Activated CD8-positive, alpha-beta memory T cell treated with anti-CD3 and anti-CD28 coated beads, Interleukin-2, amount 10 ng/mL, durations not matched to agents 7 days and 5 days (primary cell): ENCODE measurements at regions not wholly inside any gene's neighbourhood (a gene's known extent, or its start where the extent isn't known, plus 50 kb on each side); places are given as distances from the start of the nearest gene placed in this dataset.

Source experiments
- ATAC-seq: fragments of 150-1000 bp; cut with Tn5 transposase; one replicate; pipeline ENCODE4 v1.10.0; 2021; ENCODE audit warnings: moderate library complexity
- CTCF ChIA-PET: fragments of 350-600 bp; sonication (Branson Sonifier 250); formaldehyde crosslinking; loops from one replicate; lab custom pipeline; 2021; ENCODE audit warnings: antibody characterized with exemption; lab: Charles Lee
- DNase-seq: peaks from one replicate; pipeline ENCODE4 v3.0.0-alpha.2; 2020
- H3K27ac Mint-ChIP-seq: one replicate; pipeline ENCODE4 v1.8.0; 2021; ENCODE audit warnings: mild to moderate bottlenecking, mixed read lengths
- H3K27me3 Mint-ChIP-seq: one replicate; pipeline ENCODE4 v1.8.0; 2021; ENCODE audit warnings: mixed read lengths
- H3K36me3 Mint-ChIP-seq: one replicate; pipeline ENCODE4 v1.8.0; 2021; ENCODE audit warnings: mild to moderate bottlenecking, mixed read lengths
- H3K4me1 Mint-ChIP-seq: one replicate; pipeline ENCODE4 v1.8.0; 2021; ENCODE audit warnings: mixed read lengths
- H3K4me3 Mint-ChIP-seq: one replicate; pipeline ENCODE4 v1.8.0; 2021; ENCODE audit warnings: mild to moderate bottlenecking, moderate library complexity, mixed read lengths
- H3K9me3 Mint-ChIP-seq: one replicate; pipeline ENCODE4 v1.8.0; 2022; ENCODE audit warnings: low read depth, mixed read lengths

GRCh38 chr18:78399992-78400503, 579.6 kb upstream of the SALL3 start:
- Mint-ChIP-seq H3K36me3 (no peaks in the 10 kb centered on the region), H3K27ac (no peak overlapping the region), H3K4me1 (no peaks in the 10 kb centered on the region), H3K9me3 (no peaks in the 10 kb centered on the region), H3K4me3 (no peak overlapping the region), H3K27me3 (no peaks in the 10 kb centered on the region)
- DNase-seq (no peak), ATAC-seq (no peak)
- CTCF ChIA-PET: no interaction called here

- Mint-ChIP-seq H3K4me1 (peaks cover 5% of the 10 kb centered on the region), H3K4me3 (no peak overlapping the region), H3K36me3 (no peaks in the 10 kb centered on the region), H3K9me3 (no peaks in the 10 kb centered on the region), H3K27ac (no peak overlapping the region), H3K27me3 (peaks cover 4% of the 10 kb centered on the region)
- ATAC-seq: no peak
- CTCF ChIA-PET: no interaction called here
- DNase-seq: no peak
Observed at GRCh38 chr18:78402440-78402839, 577.2 kb upstream of the SALL3 start.

GRCh38 chr18:78402966-78403365, 576.7 kb upstream of the SALL3 start:
- ATAC-seq (no peak), DNase-seq (no peak)
- H3K9me3 Mint-ChIP-seq: no peaks in the 10 kb centered on the region
- H3K27ac Mint-ChIP-seq: no peak overlapping the region
- H3K27me3 Mint-ChIP-seq: peaks cover 4% of the 10 kb centered on the region
- H3K4me1 Mint-ChIP-seq: peaks cover 5% of the 10 kb centered on the region
- CTCF ChIA-PET: no interaction called here
- H3K36me3 Mint-ChIP-seq: no peaks in the 10 kb centered on the region
- H3K4me3 Mint-ChIP-seq: no peak overlapping the region

- Mint-ChIP-seq H3K9me3 (no peaks in the 10 kb centered on the region), H3K36me3 (no peaks in the 10 kb centered on the region), H3K27me3 (peaks cover 7% of the 10 kb centered on the region), H3K4me1 (peaks cover 5% of the 10 kb centered on the region), H3K4me3 (no peak overlapping the region), H3K27ac (no peak overlapping the region)
- CTCF ChIA-PET: no interaction called here
- ATAC-seq (no peak), DNase-seq (no peak)
Observed at GRCh38 chr18:78403371-78403770, 576.2 kb upstream of the SALL3 start.

DNA sequence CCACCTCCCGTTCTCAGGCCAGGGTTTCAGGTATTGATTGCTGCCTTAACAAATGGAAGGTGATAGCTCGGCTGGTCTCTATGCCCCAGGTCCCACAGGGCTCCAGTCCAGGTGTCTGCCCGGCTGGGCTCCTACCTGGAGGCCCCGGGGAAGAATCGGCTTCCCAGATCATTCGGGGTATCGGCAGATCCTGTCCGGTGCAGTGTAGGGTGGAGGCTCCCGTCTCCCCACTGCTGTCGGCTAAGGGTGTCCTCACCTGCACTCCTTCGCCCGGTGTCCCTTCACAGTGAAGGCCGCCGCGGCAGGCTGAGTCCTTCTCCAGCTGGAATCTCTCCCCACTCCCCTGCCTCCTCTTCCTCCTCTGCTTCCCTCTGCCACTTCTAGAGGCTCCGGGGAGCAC, 573.9 kb upstream of the SALL3 start:
- no peaks in the 10 kb centered on the region for H3K9me3 Mint-ChIP-seq
- peaks cover 10% of the 10 kb centered on the region for H3K27me3 Mint-ChIP-seq
- H3K27ac Mint-ChIP-seq: no peak overlapping the region
- ATAC-seq (no peak), DNase-seq (no peak)
- H3K36me3 Mint-ChIP-seq: no peaks in the 10 kb centered on the region
- CTCF ChIA-PET: no interaction called here
- H3K4me1 Mint-ChIP-seq: peaks cover 5% of the 10 kb centered on the region
- no peak overlapping the region for H3K4me3 Mint-ChIP-seq

DNA sequence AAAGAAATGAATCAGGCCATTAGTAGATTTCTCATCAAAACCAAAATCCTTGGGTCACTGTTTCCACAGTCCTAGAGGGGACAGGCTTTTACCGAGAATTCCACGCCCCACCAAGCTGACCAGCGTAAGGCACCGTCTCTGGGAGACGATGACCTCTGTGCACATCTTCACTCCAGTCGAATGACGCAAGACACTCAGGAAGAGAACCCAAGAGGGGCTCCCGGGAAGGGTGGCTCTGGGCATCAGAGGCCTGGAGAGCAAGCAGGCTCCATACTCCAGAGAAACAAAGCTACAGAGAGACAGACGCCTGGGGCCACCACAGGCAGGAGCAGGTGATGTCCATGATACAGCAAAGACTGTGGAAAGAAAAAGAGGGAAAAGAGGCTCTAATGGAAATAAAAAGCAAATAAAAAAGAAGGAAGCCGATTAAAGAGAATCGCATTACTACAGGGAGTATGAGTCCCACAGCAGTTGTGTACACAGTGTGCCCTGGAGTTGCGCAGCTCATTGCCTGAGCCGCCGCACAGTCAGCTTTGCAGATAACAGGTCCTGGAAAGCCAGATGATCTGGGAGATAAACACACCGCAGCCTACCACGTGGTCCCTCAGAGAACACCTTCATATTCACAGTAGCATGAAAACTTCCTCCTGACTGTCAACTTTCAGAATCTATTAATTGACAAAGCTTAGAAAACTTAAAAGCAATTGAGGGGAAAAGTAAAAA, 572.7 kb upstream of the SALL3 start:
- Mint-ChIP-seq H3K36me3 (no peaks in the 10 kb centered on the region), H3K27ac (no peak overlapping the region), H3K9me3 (no peaks in the 10 kb centered on the region), H3K27me3 (peaks cover 10% of the 10 kb centered on the region), H3K4me1 (peaks cover 5% of the 10 kb centered on the region), H3K4me3 (no peak overlapping the region)
- ATAC-seq: no peak
- DNase-seq: no peak
- CTCF ChIA-PET: no interaction called here

- peaks cover 10% of the 10 kb centered on the region for H3K27me3 Mint-ChIP-seq
- H3K36me3 Mint-ChIP-seq: no peaks in the 10 kb centered on the region
- ATAC-seq (no peak), DNase-seq (no peak)
- no peaks in the 10 kb centered on the region for H3K9me3 Mint-ChIP-seq
- H3K4me3 Mint-ChIP-seq: no peak overlapping the region
- peaks cover 5% of the 10 kb centered on the region for H3K4me1 Mint-ChIP-seq
- no peak overlapping the region for H3K27ac Mint-ChIP-seq
- CTCF ChIA-PET: no interaction called here
Observed at GRCh38 chr18:78407466-78407844, 572.2 kb upstream of the SALL3 start.

GRCh38 chr18:78408623-78409022, 571.0 kb upstream of the SALL3 start:
- H3K36me3 Mint-ChIP-seq: no peaks in the 10 kb centered on the region
- no peak overlapping the region for H3K27ac Mint-ChIP-seq
- CTCF ChIA-PET: no interaction called here
- no peak overlapping the region for H3K4me3 Mint-ChIP-seq
- peaks cover 5% of the 10 kb centered on the region for H3K4me1 Mint-ChIP-seq
- peaks cover 10% of the 10 kb centered on the region for H3K27me3 Mint-ChIP-seq
- ATAC-seq (no peak), DNase-seq (no peak)
- no peaks in the 10 kb centered on the region for H3K9me3 Mint-ChIP-seq

GRCh38 chr18:78410094-78410786, 569.4 kb upstream of the SALL3 start:
- DNase-seq (no peak), ATAC-seq (no peak)

GRCh38 chr18:78411539-78411938, 568.1 kb upstream of the SALL3 start:
- CTCF ChIA-PET: no interaction called here
- ATAC-seq: no peak
- no peak for DNase-seq

More at GRCh38 chr18:78410094-78410786, 569.4 kb upstream of the SALL3 start:
- peaks cover 5% of the 10 kb centered on the region for H3K4me1 Mint-ChIP-seq
- CTCF ChIA-PET: no interaction called here
- H3K27ac Mint-ChIP-seq: no peak overlapping the region
- H3K4me3 Mint-ChIP-seq: no peak overlapping the region
- H3K9me3 Mint-ChIP-seq: peaks cover 2% of the 10 kb centered on the region
- H3K36me3 Mint-ChIP-seq: no peaks in the 10 kb centered on the region
- H3K27me3 Mint-ChIP-seq: peaks cover 10% of the 10 kb centered on the region

GRCh38 chr18:78414302-78414701, 565.3 kb upstream of the SALL3 start:
- ATAC-seq (no peak), DNase-seq (no peak)
- no peak overlapping the region for H3K27ac Mint-ChIP-seq
- H3K4me1 Mint-ChIP-seq: no peaks in the 10 kb centered on the region
- no peaks in the 10 kb centered on the region for H3K36me3 Mint-ChIP-seq
- H3K27me3 Mint-ChIP-seq: no peaks in the 10 kb centered on the region
- H3K4me3 Mint-ChIP-seq: no peak overlapping the region
- CTCF ChIA-PET: no interaction called here
- peaks cover 2% of the 10 kb centered on the region for H3K9me3 Mint-ChIP-seq

More at GRCh38 chr18:78411539-78411938, 568.1 kb upstream of the SALL3 start:
- Mint-ChIP-seq H3K4me1 (peaks cover 5% of the 10 kb centered on the region), H3K27me3 (peaks cover 10% of the 10 kb centered on the region), H3K36me3 (no peaks in the 10 kb centered on the region), H3K4me3 (no peak overlapping the region), H3K9me3 (peaks cover 2% of the 10 kb centered on the region), H3K27ac (no peak overlapping the region)

DNA sequence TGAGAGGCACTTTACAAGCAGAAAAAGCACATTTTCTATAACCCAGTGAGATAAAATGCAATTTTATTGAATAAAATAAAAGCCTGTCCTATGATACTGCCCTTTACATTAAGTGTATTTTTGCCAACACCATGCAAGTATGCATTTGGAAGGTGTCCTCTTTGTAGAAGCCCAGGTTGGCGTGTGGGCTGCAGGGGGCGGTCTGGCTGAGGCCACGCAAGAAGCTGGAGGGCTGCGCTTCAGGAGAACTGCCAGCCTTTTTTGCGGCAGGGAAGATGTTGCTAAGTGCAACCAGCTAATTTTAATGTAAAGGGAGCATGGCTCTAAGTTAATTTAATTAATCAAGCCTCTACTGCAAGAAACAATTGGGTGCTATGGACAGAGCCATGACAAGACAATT, 562.8 kb upstream of the SALL3 start:
- ATAC-seq (no peak), DNase-seq (no peak)
- H3K4me1 Mint-ChIP-seq: no peaks in the 10 kb centered on the region
- H3K36me3 Mint-ChIP-seq: no peaks in the 10 kb centered on the region
- H3K27me3 Mint-ChIP-seq: no peaks in the 10 kb centered on the region
- CTCF ChIA-PET: no interaction called here
- H3K9me3 Mint-ChIP-seq: peaks cover 2% of the 10 kb centered on the region
- H3K27ac Mint-ChIP-seq: no peak overlapping the region
- H3K4me3 Mint-ChIP-seq: no peak overlapping the region

DNA sequence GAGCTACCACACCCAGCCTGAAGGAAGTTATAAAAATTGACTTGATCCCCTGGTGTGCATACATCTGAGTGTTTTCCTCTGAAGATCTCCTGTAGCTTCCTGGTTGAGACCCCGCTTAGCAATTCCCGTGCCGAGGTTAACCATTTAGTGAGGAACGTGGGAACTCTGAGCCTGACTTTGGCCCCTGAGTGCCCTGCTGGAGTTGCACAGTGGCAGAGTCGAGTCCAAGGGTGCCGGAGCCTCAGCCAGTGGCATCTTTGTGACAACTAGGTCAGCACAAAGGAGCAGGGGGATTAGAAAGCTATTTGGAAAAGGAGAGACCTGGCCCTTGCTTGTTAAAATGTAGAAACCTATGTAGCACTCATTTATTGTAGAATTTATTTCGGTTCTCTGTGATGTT, 561.2 kb upstream of the SALL3 start:
- ATAC-seq (no peak), DNase-seq (no peak)
- H3K27me3 Mint-ChIP-seq: no peaks in the 10 kb centered on the region
- no peaks in the 10 kb centered on the region for H3K36me3 Mint-ChIP-seq
- CTCF ChIA-PET: no interaction called here
- no peaks in the 10 kb centered on the region for H3K4me1 Mint-ChIP-seq
- no peak overlapping the region for H3K4me3 Mint-ChIP-seq
- H3K27ac Mint-ChIP-seq: no peak overlapping the region
- H3K9me3 Mint-ChIP-seq: peaks cover 2% of the 10 kb centered on the region

GRCh38 chr18:78419171-78419570, 560.4 kb upstream of the SALL3 start:
- Mint-ChIP-seq H3K36me3 (no peaks in the 10 kb centered on the region), H3K4me1 (no peaks in the 10 kb centered on the region), H3K27me3 (no peaks in the 10 kb centered on the region), H3K9me3 (no peaks in the 10 kb centered on the region), H3K27ac (no peak overlapping the region), H3K4me3 (no peak overlapping the region)
- CTCF ChIA-PET: no interaction called here
- no peak for DNase-seq
- no peak for ATAC-seq
